Astrocyte (in vitro differentiated cells and primary cell): ENCODE measurements at regions not wholly inside any gene's neighbourhood (a gene's known extent, or its start where the extent isn't known, plus 50 kb on each side); places are given as distances from the start of the nearest gene placed in this dataset.

Source experiments
- DNase-seq: peaks from one replicate; pipeline ENCODE4 v3.0.0-alpha.2; 2010; ENCODE audit warnings: low read depth
- FAIRE-seq: peaks from 2 replicates; lab custom pipeline; 2011; peaks lifted over from hg19 to GRCh38; lab: Jason Lieb, UNC
- H2AFZ ChIP-seq: 2 replicates; pipeline ENCODE4 v1.6.0; 2012; ENCODE audit warnings: low read depth, low read length, inconsistent platforms
- H3K27ac ChIP-seq: 2 replicates; pipeline ENCODE4 v1.5.1; 2011; ENCODE audit warnings: low read depth, low read length, inconsistent platforms
- H3K27me3 ChIP-seq: 2 replicates; pipeline ENCODE4 v1.6.0; 2011; ENCODE audit warnings: low read length, inconsistent platforms; ENCODE audit not compliant: insufficient read depth
- H3K36me3 ChIP-seq: 2 replicates; pipeline ENCODE4 v1.5.1; 2011; ENCODE audit warnings: low read length, inconsistent platforms; ENCODE audit not compliant: insufficient read depth
- H3K4me1 ChIP-seq: 2 replicates; pipeline ENCODE4 v1.5.1; 2011; ENCODE audit warnings: low read length, inconsistent platforms; ENCODE audit not compliant: insufficient read depth
- H3K4me2 ChIP-seq: 2 replicates; pipeline ENCODE4 v1.6.0; 2012; ENCODE audit warnings: low read length, inconsistent platforms
- H3K4me3 ChIP-seq: 2 replicates; pipeline ENCODE4 v1.5.1; 2011; ENCODE audit warnings: low read depth, mild to moderate bottlenecking, low read length, inconsistent platforms; ENCODE audit not compliant: insufficient read depth
- H3K79me2 ChIP-seq: 2 replicates; pipeline ENCODE4 v1.6.0; 2012; ENCODE audit warnings: mild to moderate bottlenecking, low read length, inconsistent platforms; ENCODE audit not compliant: insufficient read depth
- H3K9ac ChIP-seq: 2 replicates; pipeline ENCODE4 v1.6.0; 2012; ENCODE audit warnings: mild to moderate bottlenecking, low read length, inconsistent platforms
- H3K9me3 ChIP-seq: 2 replicates; pipeline ENCODE4 v1.5.1; 2012; ENCODE audit warnings: low read depth, mild to moderate bottlenecking, low read length, inconsistent platforms; ENCODE audit not compliant: insufficient read depth
- H4K20me1 ChIP-seq: 2 replicates; pipeline ENCODE4 v1.6.0; 2012; ENCODE audit warnings: low read length, inconsistent platforms; ENCODE audit not compliant: insufficient read depth
- H3K27ac Mint-ChIP-seq: one replicate; pipeline ENCODE4 v1.8.0; 2021; ENCODE audit warnings: mild to moderate bottlenecking, mixed read lengths; ENCODE audit not compliant: unreplicated experiment
- H3K27me3 Mint-ChIP-seq: one replicate; pipeline ENCODE4 v1.8.0; 2021; ENCODE audit warnings: low read depth, mixed read lengths; ENCODE audit not compliant: unreplicated experiment
- H3K36me3 Mint-ChIP-seq: one replicate; pipeline ENCODE4 v1.8.0; 2021; ENCODE audit warnings: low read depth, mixed read lengths; ENCODE audit not compliant: unreplicated experiment
- H3K4me1 Mint-ChIP-seq: one replicate; pipeline ENCODE4 v1.8.0; 2021; ENCODE audit warnings: low read depth, mixed read lengths; ENCODE audit not compliant: unreplicated experiment
- H3K4me3 Mint-ChIP-seq: one replicate; pipeline ENCODE4 v1.8.0; 2021; ENCODE audit warnings: mild to moderate bottlenecking, moderate library complexity, mixed read lengths; ENCODE audit not compliant: unreplicated experiment
- H3K9me3 Mint-ChIP-seq: one replicate; pipeline ENCODE4 v1.8.0; 2021; ENCODE audit warnings: mild to moderate bottlenecking, mixed read lengths; ENCODE audit not compliant: unreplicated experiment
- CTCF ChIP-seq: IDR thresholded peaks from 2 replicates; pipeline ENCODE4 v1.5.1; 2011; ENCODE audit warnings: low read depth, mild to moderate bottlenecking, inconsistent platforms, low read length, moderate library complexity; ENCODE audit not compliant: insufficient read depth
- EZH2 ChIP-seq: IDR thresholded peaks from 2 replicates; pipeline ENCODE4 v1.6.1; 2012; ENCODE audit warnings: mild to moderate bottlenecking, low read length, inconsistent platforms; ENCODE audit not compliant: insufficient read depth

DNA sequence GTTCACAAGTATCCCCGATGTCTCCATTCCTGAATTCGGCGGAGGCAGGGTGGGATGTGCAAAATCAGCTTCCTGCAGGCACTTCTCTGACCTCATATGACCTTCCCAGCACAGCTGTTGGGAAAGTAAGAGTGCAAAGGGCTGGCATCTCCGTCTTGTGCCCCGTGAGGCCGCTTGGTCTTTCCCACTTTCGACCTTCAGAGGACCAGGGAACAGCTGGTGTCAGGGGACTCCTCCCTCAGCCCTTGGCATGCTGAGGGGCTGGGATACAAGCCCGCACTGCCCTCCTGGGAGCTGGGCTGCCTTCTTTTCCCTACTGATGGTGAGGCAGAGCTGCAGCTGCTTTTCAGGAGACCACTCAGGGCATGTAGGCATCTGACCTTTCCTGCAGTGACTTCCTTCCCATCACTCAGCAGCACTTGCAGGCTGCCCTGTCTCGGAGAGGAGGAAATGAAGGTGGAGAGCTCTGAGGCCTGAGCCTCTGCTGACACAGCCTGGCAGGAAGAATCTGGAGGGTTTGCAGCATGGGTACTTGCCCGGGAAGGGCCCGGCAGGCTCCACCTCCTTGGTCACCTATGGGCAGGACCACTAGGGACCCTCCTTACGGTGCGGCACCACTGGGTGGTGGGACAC lies 277.2 kb upstream of the HS6ST1 start:
- Mint-ChIP-seq H3K27me3 (peaks cover 25% of the 10 kb centered on the region), H3K36me3 (no peaks in the 10 kb centered on the region), H3K4me1 (peaks cover 1% of the 10 kb centered on the region), H3K27ac (no peak overlapping the region), H3K9me3 (no peaks in the 10 kb centered on the region), H3K4me3 (no peak overlapping the region)
- Histone ChIP-seq H2AFZ (no peak overlapping the region), H3K4me2 (no peak overlapping the region), H3K27ac (no peak overlapping the region), H3K4me3 (no peak overlapping the region), H3K9ac (no peak overlapping the region), H3K79me2 (no peaks in the 10 kb centered on the region), H4K20me1 (no peaks in the 10 kb centered on the region), H3K36me3 (no peaks in the 10 kb centered on the region), H3K4me1 (no peaks in the 10 kb centered on the region), H3K27me3 (no peaks in the 10 kb centered on the region), H3K9me3 (no peaks in the 10 kb centered on the region)
- DNase-seq (no peak), FAIRE-seq (no peak)
- TF ChIP-seq CTCF (no peak), EZH2 (no peak)

DNA sequence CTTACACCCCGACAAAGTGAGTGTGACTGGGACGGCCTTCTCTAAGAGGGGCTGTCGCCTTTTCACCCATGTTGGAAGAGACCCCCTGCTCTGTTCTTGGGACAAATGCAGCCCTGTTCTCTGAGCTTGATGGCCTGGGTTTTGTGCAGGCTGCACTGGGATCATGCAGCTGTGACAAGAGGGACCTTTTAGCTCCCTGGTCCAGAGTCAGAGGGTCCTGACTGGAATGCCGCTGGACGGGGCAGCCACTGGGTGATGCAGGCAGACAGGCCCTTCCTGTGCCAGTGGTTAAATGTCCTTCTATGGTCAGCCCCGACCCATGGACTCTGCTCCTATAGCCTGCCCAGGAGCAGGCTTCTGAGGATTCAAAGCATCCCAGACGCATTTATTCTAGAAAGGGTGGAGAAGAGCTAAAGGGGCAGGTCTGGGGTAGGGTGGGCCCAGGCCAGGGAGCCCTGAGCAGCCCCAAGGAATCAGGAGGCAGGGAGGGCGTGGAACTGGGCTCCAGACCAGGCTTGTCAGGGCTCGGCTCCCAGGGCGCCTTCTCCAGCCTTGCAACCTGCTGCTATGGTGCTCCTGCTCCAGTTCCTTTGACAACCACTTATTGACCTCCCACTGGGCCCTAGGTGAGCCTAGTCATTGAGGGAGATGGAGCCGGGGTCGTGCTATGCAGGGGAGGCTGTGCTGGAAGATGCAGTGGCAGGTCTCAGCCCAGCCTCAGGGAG lies 277.9 kb upstream of the HS6ST1 start:
- Mint-ChIP-seq H3K27me3 (peaks cover 19% of the 10 kb centered on the region), H3K27ac (no peak overlapping the region), H3K9me3 (no peaks in the 10 kb centered on the region), H3K4me1 (peaks cover 1% of the 10 kb centered on the region), H3K4me3 (no peak overlapping the region), H3K36me3 (no peaks in the 10 kb centered on the region)
- Histone ChIP-seq H3K27me3 (no peaks in the 10 kb centered on the region), H3K4me2 (no peak overlapping the region), H3K9ac (no peak overlapping the region), H3K27ac (no peak overlapping the region), H2AFZ (no peak overlapping the region), H3K79me2 (no peaks in the 10 kb centered on the region), H3K4me1 (no peaks in the 10 kb centered on the region), H4K20me1 (no peaks in the 10 kb centered on the region), H3K4me3 (no peak overlapping the region), H3K36me3 (no peaks in the 10 kb centered on the region), H3K9me3 (no peaks in the 10 kb centered on the region)
- DNase-seq: no peak
- FAIRE-seq: no peak
- no peak for TF ChIP-seq CTCF
- TF ChIP-seq EZH2: no peak
